Peyer's patch (tissue), 4 donors: ENCODE measurements at regions not wholly inside any gene's neighbourhood (a gene's known extent, or its start where the extent isn't known, plus 50 kb on each side); places are given as distances from the start of the nearest gene placed in this dataset.

Experiments used
- CTCF ChIP-seq, 6 experiments: fragments of 450-650 bp in 4 of 6; fragments of 200-600 bp in 2 of 6; sonication (generic) in 1 of 6; IDR thresholded peaks; one replicate each; pipeline ENCODE4 v1.5.1; 2017 to 2019; ENCODE audit warnings: antibody characterized with exemption in 6 of 6, mild to moderate bottlenecking in 3 of 6, moderate library complexity in 1 of 6
- POLR2A ChIP-seq, 2 donors: fragments of 450-650 bp; IDR thresholded peaks; one replicate each; pipeline ENCODE4 v1.5.1; 2017; ENCODE audit warnings: antibody characterized with exemption in 2 of 2, mild to moderate bottlenecking in 2 of 2, moderate library complexity in 2 of 2

GRCh38 chr13:89383891-89384290, 1712.7 kb downstream of the SLITRK5 start:
- TF ChIP-seq CTCF (IDR thresholded peaks at IDR 0.05) (no peak), POLR2A (IDR thresholded peaks at IDR 0.05) (no peak)
